NCI-H2081 (cell line): ENCODE measurements at regions not wholly inside any gene's neighbourhood (a gene's known extent, or its start where the extent isn't known, plus 50 kb on each side); places are given as distances from the start of the nearest gene placed in this dataset.

ENCODE experiments used
- DNase-seq, 2 experiments: peaks; one replicate each; lab custom pipeline; 2025; lab: John Stamatoyannopoulos, UW

GRCh38 chr13:99055281-99055680 is 77.4 kb upstream of the DOCK9 start:
- no peak for DNase-seq

DNA sequence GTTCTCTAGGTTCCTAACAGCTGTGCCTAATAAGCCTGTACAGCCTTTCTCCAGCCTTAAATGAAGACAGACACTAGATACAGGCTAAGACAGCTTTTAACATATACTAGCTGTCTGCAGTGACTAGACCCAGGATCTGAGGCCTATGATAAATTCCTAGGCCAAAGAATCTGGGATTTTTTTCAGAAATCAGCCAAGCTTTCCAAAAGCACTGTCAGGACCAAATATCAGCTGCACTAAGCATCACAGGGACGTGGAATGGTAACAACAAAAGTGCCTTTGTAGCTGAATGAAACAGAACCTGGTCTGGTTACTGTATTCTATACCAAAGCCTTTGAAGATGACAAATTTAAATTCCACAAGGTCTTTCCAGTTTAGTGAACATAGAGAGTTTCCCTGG is 77.9 kb upstream of the DOCK9 start:
- no peak for DNase-seq

- no peak for DNase-seq
Measured at GRCh38 chr13:99056381-99057014, 78.6 kb upstream of the DOCK9 start.

GRCh38 chr13:99057310-99057975 is 79.6 kb upstream of the DOCK9 start:
- DNase-seq: no peak

- no peak for DNase-seq
Measured at GRCh38 chr13:99058527-99059495, 80.9 kb upstream of the DOCK9 start.

GRCh38 chr13:99059498-99060075 is 81.7 kb upstream of the DOCK9 start:
- DNase-seq: no peak

DNA sequence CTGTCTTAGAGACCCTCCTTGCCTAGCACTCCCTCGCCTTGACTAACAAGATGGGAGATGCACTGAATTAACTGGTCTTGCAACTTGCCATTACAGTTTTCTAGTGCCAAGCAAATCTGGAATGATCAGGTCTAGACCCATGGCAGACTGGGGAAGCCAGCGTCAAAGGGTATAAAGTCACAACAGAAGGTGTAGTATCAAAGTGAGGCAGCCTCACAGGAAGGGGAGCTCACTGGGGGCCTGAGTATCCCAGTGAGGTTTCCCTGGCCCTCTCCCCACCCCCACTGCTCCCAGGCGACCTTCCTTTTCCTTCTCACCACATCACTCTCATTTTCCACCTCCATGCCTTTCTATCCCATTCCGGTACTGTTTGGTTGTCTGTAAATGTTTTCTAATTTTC is 83.5 kb upstream of the DOCK9 start:
- DNase-seq: no peak

DNA sequence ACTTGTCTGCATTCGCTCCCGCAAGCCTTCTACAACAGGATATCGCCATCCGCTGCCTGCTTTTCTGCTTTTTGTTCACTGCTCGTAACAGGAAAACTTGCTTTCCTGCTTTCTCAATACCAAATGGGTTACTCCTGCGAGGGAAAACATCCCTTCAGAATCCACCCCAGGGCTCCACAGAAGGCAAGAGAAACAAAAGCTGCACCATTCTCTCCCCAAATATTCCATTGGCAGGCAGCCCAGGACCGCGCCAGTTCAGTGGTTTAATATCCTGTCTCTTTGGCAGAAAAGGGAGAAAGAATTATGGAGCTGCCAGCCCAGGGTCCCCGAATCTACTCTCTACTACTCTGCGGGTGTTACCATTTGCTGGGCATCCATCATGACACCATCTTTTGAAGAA is 84.7 kb upstream of the DOCK9 start:
- peak; percentile 83 to 94 for DNase-seq

GRCh38 chr13:99063178-99063577 is 85.3 kb upstream of the DOCK9 start:
- no peak for DNase-seq

DNA sequence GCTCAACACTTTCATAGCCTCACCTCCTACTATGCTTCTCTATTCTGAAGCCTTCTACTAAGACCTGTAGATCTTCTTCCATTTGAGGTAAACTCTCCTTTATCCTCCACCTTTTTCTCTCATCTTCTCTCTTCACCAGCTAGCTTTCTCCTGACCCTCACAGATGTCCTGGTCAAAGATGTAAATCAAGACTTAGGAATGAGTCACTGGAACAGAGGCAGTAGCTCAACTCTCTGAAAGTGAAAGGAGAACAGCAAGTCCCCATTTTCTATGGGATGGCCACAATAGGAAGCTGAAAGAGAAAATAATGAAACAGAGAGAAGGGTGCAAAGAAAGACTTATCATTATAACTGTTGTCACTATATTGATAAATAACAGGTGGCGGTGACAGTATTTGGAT is 86.1 kb upstream of the DOCK9 start:
- no peak for DNase-seq

DNA sequence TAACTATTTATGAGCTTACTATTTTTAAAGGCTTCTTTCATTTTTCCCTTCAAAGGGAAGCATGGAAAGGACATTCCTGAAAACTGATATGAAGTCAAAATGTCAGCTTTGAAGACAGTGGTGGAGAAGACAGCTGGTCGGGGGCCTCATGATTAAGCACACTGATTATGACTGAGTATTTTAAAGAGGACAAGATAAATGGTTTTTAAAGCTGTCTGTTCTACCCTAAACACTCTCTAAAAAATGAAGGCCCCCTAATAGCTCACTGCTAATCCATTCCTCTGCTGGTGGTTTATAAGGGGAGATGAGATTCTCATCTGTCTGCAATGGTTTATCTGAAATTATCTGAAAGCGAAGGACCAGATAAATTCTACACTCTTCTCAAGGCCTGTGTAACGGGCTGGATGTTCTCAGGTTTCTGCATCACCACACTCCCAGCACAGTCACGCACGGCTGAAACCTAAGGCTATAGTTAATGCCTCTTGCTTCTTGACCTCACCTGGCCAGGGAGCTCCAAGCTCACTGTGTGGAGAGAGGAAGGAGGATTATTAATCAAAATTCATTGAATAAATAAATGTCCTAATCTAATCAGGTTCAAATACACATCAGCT is 86.9 kb upstream of the DOCK9 start:
- no peak for DNase-seq

GRCh38 chr13:99065235-99066015 is 87.6 kb upstream of the DOCK9 start:
- DNase-seq: no peak

GRCh38 chr13:99066219-99066618 is 88.4 kb upstream of the DOCK9 start:
- no peak for DNase-seq

GRCh38 chr13:99067159-99067985 is 89.5 kb upstream of the DOCK9 start:
- no peak for DNase-seq

GRCh38 chr13:99071211-99071610 is 93.3 kb upstream of the DOCK9 start:
- DNase-seq: no peak

DNA sequence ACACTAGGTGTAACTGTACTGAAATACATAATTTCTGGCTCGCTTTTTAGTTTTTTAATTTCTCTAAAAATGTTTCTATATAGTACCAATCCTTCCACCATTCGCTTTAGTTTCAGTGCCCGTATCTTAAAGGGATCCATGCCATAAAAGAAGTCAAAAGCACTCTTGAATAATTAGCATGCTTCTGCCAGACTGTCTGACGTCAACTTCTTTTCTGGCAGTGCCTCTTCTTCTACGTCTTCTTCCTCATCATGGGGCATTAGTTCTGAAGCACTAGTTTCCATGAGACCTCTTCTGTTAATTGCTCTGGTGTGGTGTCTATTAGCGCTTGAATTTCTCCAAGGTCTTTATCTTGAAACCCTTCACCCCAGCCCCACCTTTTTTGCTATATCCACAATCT is 93.8 kb upstream of the DOCK9 start:
- no peak for DNase-seq

DNA sequence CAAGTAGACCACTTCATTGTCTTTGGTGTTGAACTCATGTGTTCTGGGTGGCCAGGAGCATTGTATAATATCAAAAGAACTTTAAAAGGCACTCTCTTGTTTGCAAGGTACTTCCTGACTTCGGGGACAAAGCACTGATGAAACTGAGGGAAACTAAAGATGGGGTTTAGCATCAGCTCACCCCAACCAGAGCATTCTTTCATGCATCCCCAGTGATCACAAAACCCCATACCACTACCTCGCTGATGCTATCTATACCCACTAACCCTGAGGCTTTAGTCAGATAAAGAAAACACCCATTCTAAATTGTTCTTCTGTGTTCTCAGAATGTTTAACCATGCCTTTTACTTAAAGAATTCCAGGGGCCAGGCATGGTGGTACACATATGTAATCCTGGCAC is 94.5 kb upstream of the DOCK9 start:
- no peak for DNase-seq

GRCh38 chr13:99072941-99073340 is 95.1 kb upstream of the DOCK9 start:
- no peak for DNase-seq

GRCh38 chr13:99074693-99075092 is 96.8 kb upstream of the DOCK9 start:
- no peak for DNase-seq
